ENCODE measurements at regions not wholly inside any gene's neighbourhood (a gene's known extent, or its start where the extent isn't known, plus 50 kb on each side); places are given as distances from the start of the nearest gene placed in this dataset.

DNA sequence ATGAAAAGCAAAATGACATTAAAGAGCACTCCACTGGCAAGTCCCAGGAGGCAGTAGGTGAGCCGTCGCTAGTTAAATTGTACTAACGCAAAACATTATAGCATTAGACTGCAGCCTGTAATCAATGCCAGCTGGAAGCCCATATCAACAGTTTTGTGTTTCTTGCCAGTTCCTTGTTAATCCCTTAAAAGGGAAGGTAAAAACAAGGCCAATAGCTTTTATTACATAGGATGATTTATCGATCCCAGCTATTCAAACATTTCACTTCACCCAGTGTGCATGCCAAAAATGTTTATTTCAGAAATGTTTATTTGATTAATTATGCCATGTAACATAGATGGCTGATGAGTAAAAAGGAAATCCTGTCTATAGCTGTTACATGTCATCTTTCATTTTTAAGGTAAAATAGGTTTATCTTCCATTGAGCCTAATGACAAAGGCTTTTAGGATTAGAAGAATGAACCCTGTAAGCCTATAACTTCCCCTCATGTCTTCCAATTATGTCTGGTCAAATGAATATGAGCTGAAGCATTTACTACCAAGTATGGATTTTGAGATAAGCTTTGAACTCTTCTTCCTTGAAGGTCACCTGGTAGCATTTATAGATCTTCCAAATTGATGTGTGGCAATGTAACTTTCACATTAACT, 591.2 kb downstream of the RNF144A start:
- Histone ChIP-seq H2BK5ac (ENCODE audit: low read depth, low read length, poor library complexity) (no peak overlapping the region), H3K14ac (ENCODE audit: low read length) (no peak overlapping the region), H2AFZ (ENCODE audit: insufficient read depth, low read length, poor library complexity) (no peak overlapping the region), H3K4me1 (ENCODE audit: control insufficient read depth in 1 of 2, insufficient read depth in 2 of 2, low read length in 2 of 2) (no peaks in the 10 kb centered on the region), H3K4ac (ENCODE audit: low read depth, low read length) (no peak overlapping the region), H4K91ac (ENCODE audit: low read depth, low read length) (no peak overlapping the region), H3K4me2 (ENCODE audit: low read length) (no peak overlapping the region), H4K12ac (ENCODE audit: low read depth, low read length) (no peak overlapping the region), H3K79me1 (ENCODE audit: low read length) (no peaks in the 10 kb centered on the region), H3K4me3 (ENCODE audit: low read depth, low read length) (no peak overlapping the region), H2BK120ac (ENCODE audit: insufficient read depth, low read length, poor library complexity) (no peak overlapping the region), H3K27ac (ENCODE audit: low read depth, low read length) (no peak overlapping the region), H3K79me2 (ENCODE audit: control insufficient read depth, insufficient read depth, low read length, poor library complexity) (no peaks in the 10 kb centered on the region), H3K23ac (ENCODE audit: low read length) (no peak overlapping the region), H3K9ac (ENCODE audit: low read length) (no peak overlapping the region), H2BK12ac (ENCODE audit: low read length) (no peak overlapping the region), H2AK5ac (ENCODE audit: low read length) (no peak overlapping the region), H4K8ac (ENCODE audit: low read depth, low read length) (no peak overlapping the region), H3K9me3 (ENCODE audit: insufficient read depth, low read depth, low read length) (no peaks in the 10 kb centered on the region), H3K18ac (ENCODE audit: low read length) (no peak overlapping the region), H3K36me3 (ENCODE audit: control insufficient read depth in 1 of 2, insufficient read depth in 2 of 2, low read length in 2 of 2) (no peaks in the 10 kb centered on the region), H3K27me3 (ENCODE audit: insufficient read depth, low read length) (no peaks in the 10 kb centered on the region)
- no CpG with 5 or more reads among the region's 4 CpGs for WGBS (ENCODE audit: extremely low coverage, insufficient coverage, insufficient read length)
- DNase-seq = no peak

DNA sequence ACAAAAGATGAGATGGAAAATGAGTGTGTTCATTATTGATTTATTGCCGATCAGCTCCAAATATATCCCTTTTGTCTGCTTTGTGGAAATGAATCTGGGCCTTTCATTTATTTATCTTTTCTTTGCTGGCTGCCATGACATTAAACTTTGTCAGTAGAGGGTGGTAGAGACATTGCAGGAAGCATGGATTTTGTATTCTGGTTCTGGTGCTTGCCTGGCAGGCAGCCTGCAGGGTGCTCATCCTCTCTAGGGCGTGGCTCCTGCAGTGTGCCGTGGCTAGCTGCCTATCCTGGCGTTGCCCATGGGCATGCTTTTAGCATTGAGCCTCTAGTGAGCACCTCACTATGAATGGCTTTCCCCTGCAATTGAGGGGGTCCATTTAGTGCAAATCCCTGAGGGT, 593.1 kb downstream of the RNF144A start:
- H3K4me1 ChIP-seq (ENCODE audit: control insufficient read depth in 1 of 2, insufficient read depth in 2 of 2, low read length in 2 of 2) = no peaks in the 10 kb centered on the region
- no peak overlapping the region for H2BK5ac ChIP-seq (ENCODE audit: low read depth, low read length, poor library complexity)
- no CpG with 5 or more reads among the region's 4 CpGs for WGBS (ENCODE audit: extremely low coverage, insufficient coverage, insufficient read length)
- H3K4me2 ChIP-seq (ENCODE audit: low read length) = no peak overlapping the region
- no peak overlapping the region for H4K8ac ChIP-seq (ENCODE audit: low read depth, low read length)
- no peaks in the 10 kb centered on the region for H3K79me2 ChIP-seq (ENCODE audit: control insufficient read depth, insufficient read depth, low read length, poor library complexity)
- no peak overlapping the region for H3K9ac ChIP-seq (ENCODE audit: low read length)
- H2BK120ac ChIP-seq (ENCODE audit: insufficient read depth, low read length, poor library complexity) = no peak overlapping the region
- H4K91ac ChIP-seq (ENCODE audit: low read depth, low read length) = no peak overlapping the region
- no peak for DNase-seq
- H3K14ac ChIP-seq (ENCODE audit: low read length) = no peak overlapping the region
- H3K4ac ChIP-seq (ENCODE audit: low read depth, low read length) = no peak overlapping the region
- H4K12ac ChIP-seq (ENCODE audit: low read depth, low read length) = no peak overlapping the region
- no peak overlapping the region for H2BK12ac ChIP-seq (ENCODE audit: low read length)
- H3K23ac ChIP-seq (ENCODE audit: low read length) = no peak overlapping the region
- H3K36me3 ChIP-seq (ENCODE audit: control insufficient read depth in 1 of 2, insufficient read depth in 2 of 2, low read length in 2 of 2) = no peaks in the 10 kb centered on the region
- no peak overlapping the region for H3K27ac ChIP-seq (ENCODE audit: low read depth, low read length)
- no peak overlapping the region for H2AFZ ChIP-seq (ENCODE audit: insufficient read depth, low read length, poor library complexity)
- no peak overlapping the region for H3K18ac ChIP-seq (ENCODE audit: low read length)
- H3K79me1 ChIP-seq (ENCODE audit: low read length) = no peaks in the 10 kb centered on the region
- H3K27me3 ChIP-seq (ENCODE audit: insufficient read depth, low read length) = no peaks in the 10 kb centered on the region
- H3K9me3 ChIP-seq (ENCODE audit: insufficient read depth, low read depth, low read length) = no peaks in the 10 kb centered on the region
- no peak overlapping the region for H3K4me3 ChIP-seq (ENCODE audit: low read depth, low read length)
- H2AK5ac ChIP-seq (ENCODE audit: low read length) = no peak overlapping the region

DNA sequence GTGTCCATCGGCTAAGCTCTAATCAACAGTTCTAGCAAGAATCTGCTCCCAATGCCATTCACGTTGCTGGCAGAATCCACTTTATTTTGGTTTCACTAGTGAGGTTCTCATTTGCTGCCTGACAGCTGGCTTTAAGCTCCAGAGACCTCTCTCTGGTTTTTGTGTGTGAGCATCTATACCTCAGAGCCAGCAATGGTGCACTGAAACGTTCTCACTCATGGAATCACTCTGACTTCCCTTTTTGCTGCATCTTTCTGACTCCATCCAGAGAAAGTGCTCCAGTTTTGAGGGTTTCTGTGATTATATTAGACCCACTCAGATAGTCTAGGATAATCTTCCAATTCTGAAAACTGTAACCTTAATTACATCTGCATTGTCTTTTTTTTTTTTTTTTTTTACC, 596.6 kb downstream of the RNF144A start:
- H3K27ac ChIP-seq (ENCODE audit: low read depth, low read length) = no peak overlapping the region
- no peak overlapping the region for H2BK12ac ChIP-seq (ENCODE audit: low read length)
- no peak overlapping the region for H3K4ac ChIP-seq (ENCODE audit: low read depth, low read length)
- no peak overlapping the region for H2AK5ac ChIP-seq (ENCODE audit: low read length)
- no peaks in the 10 kb centered on the region for H3K27me3 ChIP-seq (ENCODE audit: insufficient read depth, low read length)
- no peak overlapping the region for H2BK120ac ChIP-seq (ENCODE audit: insufficient read depth, low read length, poor library complexity)
- no peaks in the 10 kb centered on the region for H3K36me3 ChIP-seq (ENCODE audit: control insufficient read depth in 1 of 2, insufficient read depth in 2 of 2, low read length in 2 of 2)
- H2AFZ ChIP-seq (ENCODE audit: insufficient read depth, low read length, poor library complexity) = no peak overlapping the region
- H3K79me2 ChIP-seq (ENCODE audit: control insufficient read depth, insufficient read depth, low read length, poor library complexity) = no peaks in the 10 kb centered on the region
- H3K9me3 ChIP-seq (ENCODE audit: insufficient read depth, low read depth, low read length) = no peaks in the 10 kb centered on the region
- no peak overlapping the region for H4K8ac ChIP-seq (ENCODE audit: low read depth, low read length)
- no peak overlapping the region for H4K91ac ChIP-seq (ENCODE audit: low read depth, low read length)
- H3K4me2 ChIP-seq (ENCODE audit: low read length) = no peak overlapping the region
- H3K14ac ChIP-seq (ENCODE audit: low read length) = no peak overlapping the region
- H3K4me1 ChIP-seq (ENCODE audit: control insufficient read depth in 1 of 2, insufficient read depth in 2 of 2, low read length in 2 of 2) = peaks cover 0 to 2% of the 10 kb centered on the region in 2 experiments
- H3K23ac ChIP-seq (ENCODE audit: low read length) = no peak overlapping the region
- H3K4me3 ChIP-seq (ENCODE audit: low read depth, low read length) = no peak overlapping the region
- H4K12ac ChIP-seq (ENCODE audit: low read depth, low read length) = no peak overlapping the region
- H2BK5ac ChIP-seq (ENCODE audit: low read depth, low read length, poor library complexity) = no peak overlapping the region
- H3K9ac ChIP-seq (ENCODE audit: low read length) = no peak overlapping the region
- WGBS (ENCODE audit: extremely low coverage, insufficient coverage, insufficient read length) = no CpG with 5 or more reads among the region's 3 CpGs
- DNase-seq = no peak
- H3K79me1 ChIP-seq (ENCODE audit: low read length) = no peaks in the 10 kb centered on the region
- no peak overlapping the region for H3K18ac ChIP-seq (ENCODE audit: low read length)

DNA sequence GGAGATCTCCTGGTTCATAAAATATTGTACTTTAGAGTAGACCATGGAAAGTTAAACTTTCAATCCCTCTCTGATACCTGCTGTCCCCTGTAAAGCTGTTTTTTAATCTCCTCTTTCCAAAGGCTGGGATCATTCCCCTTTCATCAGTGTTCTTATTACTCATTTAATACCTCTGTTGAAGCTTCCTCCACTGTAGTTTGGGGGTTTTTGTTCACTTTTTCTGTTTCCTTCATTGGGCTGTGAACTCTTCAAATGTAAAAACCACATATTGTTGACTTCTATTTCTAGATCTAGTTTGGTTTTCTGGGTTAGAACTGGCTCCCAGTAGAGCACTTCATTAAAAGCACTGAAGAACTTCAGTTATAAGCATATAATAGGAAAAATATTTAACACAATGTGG, 598.1 kb downstream of the RNF144A start:
- Histone ChIP-seq H2BK120ac (ENCODE audit: insufficient read depth, low read length, poor library complexity) (no peak overlapping the region), H3K4me1 (ENCODE audit: control insufficient read depth in 1 of 2, insufficient read depth in 2 of 2, low read length in 2 of 2) (peaks cover 0 to 2% of the 10 kb centered on the region in 2 experiments), H2AK5ac (ENCODE audit: low read length) (no peak overlapping the region), H3K18ac (ENCODE audit: low read length) (no peak overlapping the region), H3K4ac (ENCODE audit: low read depth, low read length) (no peak overlapping the region), H3K27ac (ENCODE audit: low read depth, low read length) (no peak overlapping the region), H2AFZ (ENCODE audit: insufficient read depth, low read length, poor library complexity) (no peak overlapping the region), H3K79me2 (ENCODE audit: control insufficient read depth, insufficient read depth, low read length, poor library complexity) (no peaks in the 10 kb centered on the region), H3K27me3 (ENCODE audit: insufficient read depth, low read length) (no peaks in the 10 kb centered on the region), H3K36me3 (ENCODE audit: control insufficient read depth in 1 of 2, insufficient read depth in 2 of 2, low read length in 2 of 2) (no peaks in the 10 kb centered on the region), H2BK12ac (ENCODE audit: low read length) (no peak overlapping the region), H3K9ac (ENCODE audit: low read length) (no peak overlapping the region), H3K4me2 (ENCODE audit: low read length) (no peak overlapping the region), H2BK5ac (ENCODE audit: low read depth, low read length, poor library complexity) (no peak overlapping the region), H3K79me1 (ENCODE audit: low read length) (no peaks in the 10 kb centered on the region), H3K4me3 (ENCODE audit: low read depth, low read length) (no peak overlapping the region), H4K8ac (ENCODE audit: low read depth, low read length) (no peak overlapping the region), H4K91ac (ENCODE audit: low read depth, low read length) (no peak overlapping the region), H4K12ac (ENCODE audit: low read depth, low read length) (no peak overlapping the region), H3K9me3 (ENCODE audit: insufficient read depth, low read depth, low read length) (no peaks in the 10 kb centered on the region), H3K14ac (ENCODE audit: low read length) (no peak overlapping the region), H3K23ac (ENCODE audit: low read length) (no peak overlapping the region)
- no peak for DNase-seq

All from trophoblast cell (in vitro differentiated cells and primary cell).